ENCODE measurements at regions not wholly inside any gene's neighbourhood (a gene's known extent, or its start where the extent isn't known, plus 50 kb on each side); places are given as distances from the start of the nearest gene placed in this dataset.

GRCh38 chr13:76127922-76128321 is 491.8 kb downstream of the LMO7 start:
- no peak for DNase-seq (ENCODE audit: low spot score)

GRCh38 chr13:76123548-76123947 is 487.4 kb downstream of the LMO7 start:
- no peak for DNase-seq (ENCODE audit: low spot score)

DNA sequence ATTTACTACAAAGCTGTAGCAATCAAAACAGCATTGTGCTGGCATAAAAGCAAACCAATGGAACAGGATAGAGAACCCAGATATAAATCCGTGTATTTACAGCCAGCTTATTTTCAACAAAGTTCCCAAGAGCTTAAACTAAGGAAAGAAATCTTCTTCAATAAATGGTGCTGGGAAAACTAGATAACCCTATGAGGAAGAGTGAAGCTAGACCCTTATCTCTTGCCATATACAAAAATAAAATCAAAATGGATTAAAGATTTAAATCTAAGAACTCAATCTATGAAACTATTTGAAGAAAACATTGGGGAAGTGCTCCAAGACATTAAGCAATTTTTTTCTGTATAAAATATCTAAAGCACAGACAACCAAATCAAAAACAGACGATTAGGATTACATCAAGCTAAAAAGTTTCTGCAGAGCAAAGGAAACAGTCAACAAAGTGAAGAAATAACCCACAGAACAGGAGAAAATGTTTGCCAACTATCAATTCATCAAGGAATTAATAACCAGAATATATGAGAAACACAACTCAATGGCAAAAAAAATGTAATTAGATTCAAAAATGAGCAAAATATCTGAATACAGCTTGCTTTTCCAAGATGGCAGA is 480.7 kb downstream of the LMO7 start:
- no peak for DNase-seq (ENCODE audit: low spot score)

GRCh38 chr13:76106763-76107162 is 470.6 kb downstream of the LMO7 start:
- no peak for DNase-seq (ENCODE audit: low spot score)

GRCh38 chr13:76094645-76095044 is 458.5 kb downstream of the LMO7 start:
- DNase-seq (ENCODE audit: low spot score), result no peak

GRCh38 chr13:76091076-76091475 is 454.9 kb downstream of the LMO7 start:
- no peak for DNase-seq (ENCODE audit: low spot score)

GRCh38 chr13:76086729-76087128 is 450.6 kb downstream of the LMO7 start:
- no peak for DNase-seq (ENCODE audit: low spot score)

DNA sequence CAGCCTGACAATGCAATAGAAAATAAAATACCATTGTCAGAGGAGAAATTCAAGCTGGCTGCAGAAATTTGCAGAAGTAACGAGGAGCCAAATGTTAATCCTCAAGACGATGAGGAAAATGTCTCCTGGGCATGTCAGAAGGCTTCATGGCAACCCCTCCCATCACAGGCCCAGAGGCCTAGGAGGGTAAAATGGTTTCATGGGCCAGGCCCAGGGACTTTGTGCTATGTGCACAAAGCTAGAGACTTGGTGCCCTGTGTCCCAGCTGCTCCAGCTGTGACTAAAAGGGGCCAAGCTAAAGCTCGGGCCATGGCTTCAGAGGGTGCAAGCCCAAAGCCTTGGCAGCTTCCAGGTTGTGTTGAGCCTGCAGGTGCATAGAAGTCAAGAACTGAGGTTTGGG is 431.7 kb downstream of the LMO7 start:
- DNase-seq (ENCODE audit: low spot score), result no peak

- no peak for DNase-seq (ENCODE audit: low spot score)
Observed at GRCh38 chr13:76053181-76053580, 417.1 kb downstream of the LMO7 start.

DNA sequence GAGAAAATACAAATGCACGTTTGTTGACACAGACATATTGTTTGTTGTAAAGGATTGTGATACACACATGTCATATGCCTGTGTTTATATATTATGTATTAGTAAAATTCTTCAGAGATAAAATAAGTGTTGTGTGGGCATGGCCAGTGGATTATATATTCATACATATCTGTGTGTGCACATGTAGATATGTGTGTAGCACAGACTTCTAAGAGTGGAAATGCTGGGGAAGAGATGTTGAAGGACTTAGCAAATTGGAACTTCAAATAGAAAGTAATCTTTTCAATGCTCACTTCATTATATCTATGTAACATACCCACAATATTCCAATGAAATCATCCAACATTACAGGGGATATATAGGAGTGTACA is 413.2 kb downstream of the LMO7 start:
- DNase-seq (ENCODE audit: low spot score), result no peak

DNA sequence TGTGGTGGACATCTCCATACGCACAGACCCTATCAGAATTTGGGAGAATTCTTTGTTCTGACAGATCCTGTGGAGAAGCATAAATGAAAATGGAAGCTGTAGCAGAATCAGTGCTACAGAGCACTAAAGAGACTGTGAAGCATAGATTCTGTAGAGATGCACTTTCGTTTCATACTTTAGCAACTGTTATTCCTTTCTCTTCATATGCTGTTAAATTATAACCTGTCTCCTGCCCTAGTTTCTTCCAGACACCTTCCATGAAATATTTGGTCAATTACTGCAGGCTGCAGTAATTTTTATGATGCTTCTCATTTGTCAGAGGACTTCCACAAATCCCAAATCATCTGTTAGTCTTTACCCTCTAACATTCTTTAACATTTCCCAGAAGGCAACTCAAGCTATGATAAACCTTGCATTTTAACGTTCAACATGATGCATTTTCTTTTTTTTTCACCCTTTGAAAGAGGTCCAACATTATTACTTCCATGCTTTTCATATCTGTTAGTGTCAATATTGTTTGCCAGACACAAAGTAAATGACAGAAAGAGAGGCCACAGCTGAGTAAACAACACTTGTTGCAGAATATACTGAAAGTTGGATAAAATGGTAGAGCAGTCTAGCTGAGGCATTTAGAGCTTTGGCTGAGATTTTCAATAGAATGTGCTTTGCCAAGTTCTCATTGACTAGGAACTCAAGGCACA is 412.7 kb downstream of the LMO7 start:
- DNase-seq (ENCODE audit: low spot score), result no peak

DNA sequence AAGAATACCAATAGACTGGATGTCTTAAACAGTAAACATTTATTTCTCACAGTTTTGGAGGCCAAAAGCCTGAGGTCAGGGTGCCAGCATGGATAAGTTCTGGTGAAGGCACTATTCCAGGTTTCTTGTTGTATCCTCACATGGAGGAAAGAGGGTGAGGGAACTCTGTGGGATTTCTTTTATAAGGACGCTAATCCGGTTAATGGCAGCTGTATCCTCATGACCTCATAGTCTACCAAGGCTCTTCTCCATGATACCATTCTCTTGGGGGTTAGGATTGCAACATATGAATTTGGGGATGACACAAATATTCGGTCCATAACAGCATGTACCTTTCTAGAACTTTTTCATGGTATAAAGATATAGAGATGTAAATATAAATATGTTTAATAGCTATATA is 412.0 kb downstream of the LMO7 start:
- DNase-seq (ENCODE audit: low spot score), result no peak

GRCh38 chr13:76043874-76044273 is 407.7 kb downstream of the LMO7 start:
- DNase-seq (ENCODE audit: low spot score), result no peak

- DNase-seq (ENCODE audit: low spot score), result no peak
Observed at GRCh38 chr13:76038920-76039716, 403.0 kb downstream of the LMO7 start.

GRCh38 chr13:76036176-76036575 is 400.0 kb downstream of the LMO7 start:
- no peak for DNase-seq (ENCODE audit: low spot score)

GRCh38 chr13:76035711-76036110 is 399.6 kb downstream of the LMO7 start:
- DNase-seq (ENCODE audit: low spot score), result no peak

GRCh38 chr13:76029706-76030105 is 393.6 kb downstream of the LMO7 start:
- DNase-seq (ENCODE audit: low spot score), result no peak

- DNase-seq (ENCODE audit: low spot score), result no peak
Observed at GRCh38 chr13:76029088-76029487, 393.0 kb downstream of the LMO7 start.

GRCh38 chr13:76027131-76027530 is 391.0 kb downstream of the LMO7 start:
- DNase-seq (ENCODE audit: low spot score), result no peak

- no peak for DNase-seq (ENCODE audit: low spot score)
Observed at GRCh38 chr13:76025392-76025791, 389.3 kb downstream of the LMO7 start.

GRCh38 chr13:76024151-76024550 is 388.0 kb downstream of the LMO7 start:
- DNase-seq (ENCODE audit: low spot score), result no peak

- no peak for DNase-seq (ENCODE audit: low spot score)
Observed at GRCh38 chr13:76023652-76024051, 387.5 kb downstream of the LMO7 start.

DNA sequence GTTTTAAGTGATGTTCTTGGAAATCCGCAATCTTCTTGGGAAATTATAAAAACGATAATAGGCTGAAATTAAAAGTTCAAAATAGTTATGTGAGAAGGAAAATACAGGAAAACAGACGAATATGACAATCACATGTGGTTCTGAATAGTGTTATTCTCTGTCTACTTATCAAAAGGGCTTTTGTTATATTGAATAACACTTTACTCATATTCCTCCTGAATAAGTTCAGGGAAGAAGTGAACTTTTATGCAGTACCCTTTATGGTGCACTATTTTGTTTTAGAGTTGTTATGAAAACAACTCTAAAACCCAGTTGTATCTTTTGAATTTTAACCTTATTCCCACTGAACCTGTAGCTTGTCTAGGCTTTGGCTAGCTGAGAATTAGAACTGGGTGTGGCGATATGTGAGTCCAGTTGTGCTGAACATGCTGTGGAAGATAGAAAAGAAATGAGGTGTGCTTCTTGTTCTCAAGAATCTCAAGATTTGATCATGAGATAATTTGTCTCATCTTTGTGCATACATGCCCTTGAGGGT is 384.4 kb downstream of the LMO7 start:
- no peak for DNase-seq (ENCODE audit: low spot score)

Measured in SK-N-DZ (cell line).